CD14-positive monocyte (primary cell): ENCODE measurements at regions not wholly inside any gene's neighbourhood (a gene's known extent, or its start where the extent isn't known, plus 50 kb on each side); places are given as distances from the start of the nearest gene placed in this dataset.
"Not testable (repeated sequence)": the region's sequence is repeated elsewhere in the genome, so short reads cannot be mapped to it uniquely, and the experiment has no call there.

ENCODE experiments used
- DNase-seq, 3 donors: peaks; one replicate each; pipeline ENCODE4 v3.0.0-alpha.2; 2011 to 2022
- H2AFZ ChIP-seq: 2 replicates; pipeline ENCODE4 v1.6.0; 2012; ENCODE audit warnings: mild to moderate bottlenecking, low read depth, low read length, inconsistent platforms; ENCODE audit not compliant: insufficient read depth, poor library complexity, severe bottlenecking
- H3K27ac ChIP-seq, 2 donors: 1 replicate in 1 of 2; 2 replicates in 1 of 2; pipeline ENCODE4 v1.5.1; 2012 to 2013; ENCODE audit warnings: low read length in 2 of 2, control low read depth in 1 of 2, inconsistent platforms in 1 of 2, low read depth in 1 of 2, mild to moderate bottlenecking in 1 of 2
- H3K27me3 ChIP-seq, 2 donors: one replicate each; pipeline versions ENCODE4 v1.6.0 to v1.6.1; 2011 to 2013; ENCODE audit warnings: low read length in 2 of 2; ENCODE audit not compliant: control insufficient read depth in 2 of 2, insufficient read depth in 2 of 2
- H3K36me3 ChIP-seq, 2 donors: replicated peaks in 1 of 2; 1 replicate in 1 of 2; 2 replicates in 1 of 2; pipeline versions ENCODE4 v1.5.1 to v1.6.1; 2012 to 2013; ENCODE audit warnings: low read length in 2 of 2, control low read depth in 1 of 2, inconsistent platforms in 1 of 2, mild to moderate bottlenecking in 1 of 2; ENCODE audit not compliant: insufficient read depth in 2 of 2, control insufficient read depth in 1 of 2
- H3K4me1 ChIP-seq, 2 donors: 1 replicate in 1 of 2; 2 replicates in 1 of 2; pipeline versions ENCODE4 v1.5.1 to v1.6.1; 2012 to 2013; ENCODE audit warnings: low read length in 2 of 2, control low read depth in 1 of 2, inconsistent platforms in 1 of 2, mild to moderate bottlenecking in 1 of 2, moderate library complexity in 1 of 2; ENCODE audit not compliant: insufficient read depth in 2 of 2, control insufficient read depth in 1 of 2
- H3K4me2 ChIP-seq: replicated peaks from 2 replicates; pipeline ENCODE3; 2012; ENCODE audit warnings: low read length, moderate library complexity, mild to moderate bottlenecking; ENCODE audit not compliant: poor library complexity, severe bottlenecking; ENCODE audit errors: extremely low read depth
- H3K4me3 ChIP-seq, 3 experiments: fragments of 200-600 bp in 1 of 3; sonication (generic) in 1 of 3; replicated peaks in 1 of 3; 1 replicate in 2 of 3; 2 replicates in 1 of 3; pipeline ENCODE4 v1.5.1; 2011 to 2013; ENCODE audit warnings: low read length in 3 of 3, mild to moderate bottlenecking in 3 of 3, control low read depth in 2 of 3, low read depth in 2 of 3, inconsistent platforms in 1 of 3, moderate library complexity in 1 of 3
- H3K79me2 ChIP-seq: 2 replicates; pipeline ENCODE4 v1.6.0; 2012; ENCODE audit warnings: mild to moderate bottlenecking, control low read depth, inconsistent platforms, low read length, moderate library complexity; ENCODE audit not compliant: insufficient read depth
- H3K9ac ChIP-seq: 2 replicates; pipeline ENCODE4 v1.6.0; 2017; ENCODE audit warnings: low read length, mild to moderate bottlenecking; ENCODE audit not compliant: insufficient read depth, poor library complexity, severe bottlenecking
- H3K9me3 ChIP-seq, 2 donors: replicated peaks in 1 of 2; 1 replicate in 1 of 2; 2 replicates in 1 of 2; pipeline versions ENCODE4 v1.5.1 to v1.6.1; 2012 to 2013; ENCODE audit warnings: low read length in 2 of 2, control low read depth in 1 of 2; ENCODE audit not compliant: control insufficient read depth in 1 of 2, insufficient read depth in 1 of 2
- H4K20me1 ChIP-seq: 2 replicates; pipeline ENCODE4 v1.6.0; 2012; ENCODE audit warnings: mild to moderate bottlenecking, low read length, control low read depth, moderate library complexity; ENCODE audit not compliant: insufficient read depth
- H3K27ac Mint-ChIP-seq, 7 donors: one replicate each; pipeline ENCODE4 v1.8.0; 2020; ENCODE audit warnings: mild to moderate bottlenecking in 7 of 7, mixed read lengths in 7 of 7, moderate library complexity in 6 of 7, inconsistent platforms in 2 of 7
- H3K27me3 Mint-ChIP-seq, 3 donors: one replicate each; pipeline ENCODE4 v1.8.0; 2021 to 2022; ENCODE audit warnings: low read depth in 3 of 3, mild to moderate bottlenecking in 3 of 3, mixed read lengths in 3 of 3, moderate library complexity in 3 of 3, inconsistent platforms in 1 of 3
- H3K36me3 Mint-ChIP-seq, 2 donors: one replicate each; pipeline ENCODE4 v1.8.0; 2020; ENCODE audit warnings: mixed read lengths in 2 of 2, inconsistent platforms in 1 of 2, mild to moderate bottlenecking in 1 of 2
- H3K4me1 Mint-ChIP-seq: one replicate; pipeline ENCODE4 v1.8.0; 2020; ENCODE audit warnings: mild to moderate bottlenecking, mixed read lengths
- H3K4me3 Mint-ChIP-seq, 2 donors: one replicate each; pipeline ENCODE4 v1.8.0; 2020; ENCODE audit warnings: mild to moderate bottlenecking in 2 of 2, mixed read lengths in 2 of 2, moderate library complexity in 1 of 2
- H3K9me3 Mint-ChIP-seq, 7 donors: one replicate each; pipeline ENCODE4 v1.8.0; 2020 to 2022; ENCODE audit warnings: mixed read lengths in 7 of 7, mild to moderate bottlenecking in 6 of 7, moderate library complexity in 6 of 7, inconsistent platforms in 2 of 7
- CTCF ChIP-seq: fragments of 200-600 bp; IDR thresholded peaks from one replicate; pipeline ENCODE4 v1.8.0; 2022; ENCODE audit warnings: antibody characterized with exemption, mild to moderate bottlenecking
- WGBS: methylation state at CpG from one replicate; pipeline ENCODE4 v1.1.5; 2013; ENCODE audit warnings: missing lambda C conversion rate; ENCODE audit not compliant: insufficient coverage; 5-methylcytosine and 5-hydroxymethylcytosine counted together
- intact Hi-C, 2 donors: fragments of 100-400 bp; cut with micrococcal nuclease; formaldehyde crosslinking; loops; one replicate each; pipeline versions ENCODE4 v1.15.0 to v1.15.1; 2023

- Mint-ChIP-seq H3K4me3 (no peak overlapping the region), H3K27ac (no peak overlapping the region), H3K4me1 (no peaks in the 10 kb centered on the region), H3K36me3 (no peaks in the 10 kb centered on the region), H3K9me3 (peaks cover 8 to 18% (median 11%) of the 10 kb centered on the region in 7 donors), H3K27me3 (peaks cover 14 to 33% (median 20%) of the 10 kb centered on the region in 3 donors)
- Histone ChIP-seq H3K4me2 (no peak overlapping the region), H2AFZ (no peak overlapping the region), H3K27me3 (peaks cover 16 to 20% of the 10 kb centered on the region in 2 donors), H3K27ac (no peak overlapping the region), H3K9ac (no peak overlapping the region), H4K20me1 (no peaks in the 10 kb centered on the region), H3K4me3 (no peak overlapping the region), H3K79me2 (no peaks in the 10 kb centered on the region), H3K4me1 (no peaks in the 10 kb centered on the region), H3K36me3 (no peaks in the 10 kb centered on the region), H3K9me3 (peaks cover 0 to 5% of the 10 kb centered on the region in 2 donors)
- DNase-seq, result no peak
- TF ChIP-seq CTCF, result no peak
- intact Hi-C loops, result no loop called here
These were observed 67.5 kb upstream of the NRN1 start for GRCh38 chr6:6074190-6074589.

- H4K20me1 ChIP-seq, H3K4me1 ChIP-seq, DNase-seq, H3K79me2 ChIP-seq, H3K36me3 ChIP-seq, H3K9ac ChIP-seq, H3K27me3 ChIP-seq, H2AFZ ChIP-seq, H3K4me2 ChIP-seq, intact Hi-C loops, H3K4me1 Mint-ChIP-seq, H3K36me3 Mint-ChIP-seq, H3K27ac ChIP-seq, H3K4me3 ChIP-seq, H3K27ac Mint-ChIP-seq, H3K4me3 Mint-ChIP-seq: not testable (repeated sequence)
- H3K9me3 ChIP-seq, result peaks cover 9 to 14% of the 10 kb centered on the region in 2 donors
- Mint-ChIP-seq H3K9me3 (peaks cover 20 to 32% (median 25%) of the 10 kb centered on the region in 7 donors), H3K27me3 (peaks cover 8 to 21% (median 10%) of the 10 kb centered on the region in 3 donors)
- 93% methylated on average over 3 of the region's 5 CpGs for WGBS
These were observed 61.4 kb upstream of the NRN1 start for GRCh38 chr6:6068157-6068556.
